CD14-positive monocyte (primary cell): ENCODE measurements at regions not wholly inside any gene's neighbourhood (a gene's known extent, or its start where the extent isn't known, plus 50 kb on each side); places are given as distances from the start of the nearest gene placed in this dataset.
"Not testable (repeated sequence)": the region's sequence is repeated elsewhere in the genome, so short reads cannot be mapped to it uniquely, and the experiment has no call there.

Experiments
- DNase-seq, 3 donors: peaks; one replicate each; pipeline ENCODE4 v3.0.0-alpha.2; 2011 to 2022
- H2AFZ ChIP-seq: 2 replicates; pipeline ENCODE4 v1.6.0; 2012; ENCODE audit warnings: mild to moderate bottlenecking, low read depth, low read length, inconsistent platforms; ENCODE audit not compliant: insufficient read depth, poor library complexity, severe bottlenecking
- H3K27ac ChIP-seq, 2 donors: 1 replicate in 1 of 2; 2 replicates in 1 of 2; pipeline ENCODE4 v1.5.1; 2012 to 2013; ENCODE audit warnings: low read length in 2 of 2, control low read depth in 1 of 2, inconsistent platforms in 1 of 2, low read depth in 1 of 2, mild to moderate bottlenecking in 1 of 2
- H3K27me3 ChIP-seq, 2 donors: one replicate each; pipeline versions ENCODE4 v1.6.0 to v1.6.1; 2011 to 2013; ENCODE audit warnings: low read length in 2 of 2; ENCODE audit not compliant: control insufficient read depth in 2 of 2, insufficient read depth in 2 of 2
- H3K36me3 ChIP-seq, 2 donors: replicated peaks in 1 of 2; 1 replicate in 1 of 2; 2 replicates in 1 of 2; pipeline versions ENCODE4 v1.5.1 to v1.6.1; 2012 to 2013; ENCODE audit warnings: low read length in 2 of 2, control low read depth in 1 of 2, inconsistent platforms in 1 of 2, mild to moderate bottlenecking in 1 of 2; ENCODE audit not compliant: insufficient read depth in 2 of 2, control insufficient read depth in 1 of 2
- H3K4me1 ChIP-seq, 2 donors: 1 replicate in 1 of 2; 2 replicates in 1 of 2; pipeline versions ENCODE4 v1.5.1 to v1.6.1; 2012 to 2013; ENCODE audit warnings: low read length in 2 of 2, control low read depth in 1 of 2, inconsistent platforms in 1 of 2, mild to moderate bottlenecking in 1 of 2, moderate library complexity in 1 of 2; ENCODE audit not compliant: insufficient read depth in 2 of 2, control insufficient read depth in 1 of 2
- H3K4me2 ChIP-seq: replicated peaks from 2 replicates; pipeline ENCODE3; 2012; ENCODE audit warnings: low read length, moderate library complexity, mild to moderate bottlenecking; ENCODE audit not compliant: poor library complexity, severe bottlenecking; ENCODE audit errors: extremely low read depth
- H3K4me3 ChIP-seq, 3 experiments: fragments of 200-600 bp in 1 of 3; sonication (generic) in 1 of 3; replicated peaks in 1 of 3; 1 replicate in 2 of 3; 2 replicates in 1 of 3; pipeline ENCODE4 v1.5.1; 2011 to 2013; ENCODE audit warnings: low read length in 3 of 3, mild to moderate bottlenecking in 3 of 3, control low read depth in 2 of 3, low read depth in 2 of 3, inconsistent platforms in 1 of 3, moderate library complexity in 1 of 3
- H3K79me2 ChIP-seq: 2 replicates; pipeline ENCODE4 v1.6.0; 2012; ENCODE audit warnings: mild to moderate bottlenecking, control low read depth, inconsistent platforms, low read length, moderate library complexity; ENCODE audit not compliant: insufficient read depth
- H3K9ac ChIP-seq: 2 replicates; pipeline ENCODE4 v1.6.0; 2017; ENCODE audit warnings: low read length, mild to moderate bottlenecking; ENCODE audit not compliant: insufficient read depth, poor library complexity, severe bottlenecking
- H3K9me3 ChIP-seq, 2 donors: replicated peaks in 1 of 2; 1 replicate in 1 of 2; 2 replicates in 1 of 2; pipeline versions ENCODE4 v1.5.1 to v1.6.1; 2012 to 2013; ENCODE audit warnings: low read length in 2 of 2, control low read depth in 1 of 2; ENCODE audit not compliant: control insufficient read depth in 1 of 2, insufficient read depth in 1 of 2
- H4K20me1 ChIP-seq: 2 replicates; pipeline ENCODE4 v1.6.0; 2012; ENCODE audit warnings: mild to moderate bottlenecking, low read length, control low read depth, moderate library complexity; ENCODE audit not compliant: insufficient read depth
- H3K27ac Mint-ChIP-seq, 7 donors: one replicate each; pipeline ENCODE4 v1.8.0; 2020; ENCODE audit warnings: mild to moderate bottlenecking in 7 of 7, mixed read lengths in 7 of 7, moderate library complexity in 6 of 7, inconsistent platforms in 2 of 7
- H3K27me3 Mint-ChIP-seq, 3 donors: one replicate each; pipeline ENCODE4 v1.8.0; 2021 to 2022; ENCODE audit warnings: low read depth in 3 of 3, mild to moderate bottlenecking in 3 of 3, mixed read lengths in 3 of 3, moderate library complexity in 3 of 3, inconsistent platforms in 1 of 3
- H3K36me3 Mint-ChIP-seq, 2 donors: one replicate each; pipeline ENCODE4 v1.8.0; 2020; ENCODE audit warnings: mixed read lengths in 2 of 2, inconsistent platforms in 1 of 2, mild to moderate bottlenecking in 1 of 2
- H3K4me1 Mint-ChIP-seq: one replicate; pipeline ENCODE4 v1.8.0; 2020; ENCODE audit warnings: mild to moderate bottlenecking, mixed read lengths
- H3K4me3 Mint-ChIP-seq, 2 donors: one replicate each; pipeline ENCODE4 v1.8.0; 2020; ENCODE audit warnings: mild to moderate bottlenecking in 2 of 2, mixed read lengths in 2 of 2, moderate library complexity in 1 of 2
- H3K9me3 Mint-ChIP-seq, 7 donors: one replicate each; pipeline ENCODE4 v1.8.0; 2020 to 2022; ENCODE audit warnings: mixed read lengths in 7 of 7, mild to moderate bottlenecking in 6 of 7, moderate library complexity in 6 of 7, inconsistent platforms in 2 of 7
- WGBS: methylation state at CpG from one replicate; pipeline ENCODE4 v1.1.5; 2013; ENCODE audit warnings: missing lambda C conversion rate; ENCODE audit not compliant: insufficient coverage; 5-methylcytosine and 5-hydroxymethylcytosine counted together
- intact Hi-C, 2 donors: fragments of 100-400 bp; cut with micrococcal nuclease; formaldehyde crosslinking; loops; one replicate each; pipeline versions ENCODE4 v1.15.0 to v1.15.1; 2023

- H3K4me3 Mint-ChIP-seq, DNase-seq, H3K79me2 ChIP-seq, H2AFZ ChIP-seq, H3K9me3 ChIP-seq, H3K4me3 ChIP-seq, H3K9me3 Mint-ChIP-seq, intact Hi-C loops, H3K27me3 ChIP-seq, H3K4me2 ChIP-seq, H3K27me3 Mint-ChIP-seq, H3K9ac ChIP-seq: not testable (repeated sequence)
- Mint-ChIP-seq H3K4me1 (peaks cover 31% of the 10 kb centered on the region), H3K27ac (peak overlapping the region in 5 of 7 donors; percentile 22 to 76 (median 43)), H3K36me3 (peaks cover 32 to 70% of the 10 kb centered on the region in 2 donors)
- Histone ChIP-seq H3K4me1 (peaks cover 24 to 29% of the 10 kb centered on the region in 2 donors), H3K36me3 (peaks cover 13 to 45% of the 10 kb centered on the region in 2 donors), H3K27ac (peak overlapping the region in 1 of 2 donors; percentile 5), H4K20me1 (peaks cover 35% of the 10 kb centered on the region)
- WGBS: 100% methylated on average over 1 of the region's 4 CpGs
These were observed 125.2 kb downstream of the LRRC37A3 start for GRCh38 chr17:64794113-64794512.

GRCh38 chr17:64792793-64793575 lies 126.3 kb downstream of the LRRC37A3 start:
- H3K9me3 Mint-ChIP-seq: not testable (repeated sequence)

GRCh38 chr17:64792276-64792675 lies 127.0 kb downstream of the LRRC37A3 start:
- peaks cover 25% of the 10 kb centered on the region for H4K20me1 ChIP-seq
- H3K36me3 Mint-ChIP-seq: peaks cover 42 to 77% of the 10 kb centered on the region in 2 donors
- H3K79me2 ChIP-seq, H3K27me3 Mint-ChIP-seq, H3K4me3 ChIP-seq, H3K9ac ChIP-seq, H3K4me3 Mint-ChIP-seq, H3K4me2 ChIP-seq, H3K27me3 ChIP-seq, H3K9me3 Mint-ChIP-seq, H3K27ac ChIP-seq, DNase-seq, H2AFZ ChIP-seq, intact Hi-C loops, H3K27ac Mint-ChIP-seq, H3K9me3 ChIP-seq: not testable (repeated sequence)
- H3K4me1 ChIP-seq: peaks cover 24 to 29% of the 10 kb centered on the region in 2 donors
- H3K4me1 Mint-ChIP-seq: peaks cover 28% of the 10 kb centered on the region
- 85% methylated on average over 8 of the region's 12 CpGs for WGBS
- H3K36me3 ChIP-seq: peaks cover 26 to 53% of the 10 kb centered on the region in 2 donors

More at GRCh38 chr17:64792793-64793575, 126.3 kb downstream of the LRRC37A3 start:
- H3K36me3 Mint-ChIP-seq: peaks cover 35 to 75% of the 10 kb centered on the region in 2 donors
- H3K4me3 ChIP-seq, intact Hi-C loops, H3K27me3 Mint-ChIP-seq, H3K79me2 ChIP-seq, H3K9me3 ChIP-seq, H3K9ac ChIP-seq, H3K27me3 ChIP-seq, H2AFZ ChIP-seq, H3K4me2 ChIP-seq: not testable (repeated sequence)
- peaks cover 24 to 29% of the 10 kb centered on the region in 2 donors for H3K4me1 ChIP-seq
- H3K4me3 Mint-ChIP-seq: peak overlapping the region in 1 of 2 donors; percentile 30
- H3K27ac Mint-ChIP-seq: peak overlapping the region in 6 of 7 donors; percentile 33 to 82 (median 60)
- peaks cover 28% of the 10 kb centered on the region for H3K4me1 Mint-ChIP-seq
- peak in 2 of 3 donors; percentile 58 to 60 for DNase-seq
- H3K36me3 ChIP-seq: peaks cover 23 to 51% of the 10 kb centered on the region in 2 donors
- peaks cover 30% of the 10 kb centered on the region for H4K20me1 ChIP-seq
- WGBS: 0% methylated on average over 1 of the region's 12 CpGs
- peak overlapping the region in 1 of 2 donors; percentile 32 for H3K27ac ChIP-seq

- Mint-ChIP-seq H3K36me3 (peaks cover 45 to 79% of the 10 kb centered on the region in 2 donors), H3K27ac (peak overlapping the region in 1 of 7 donors; percentile 52), H3K4me1 (peaks cover 28% of the 10 kb centered on the region)
- H3K9me3 ChIP-seq, H2AFZ ChIP-seq, intact Hi-C loops, H3K4me2 ChIP-seq, H3K27ac ChIP-seq, H3K4me3 Mint-ChIP-seq, DNase-seq, H3K9me3 Mint-ChIP-seq, H3K27me3 ChIP-seq, H3K79me2 ChIP-seq, H3K9ac ChIP-seq, H3K27me3 Mint-ChIP-seq, H3K4me3 ChIP-seq: not testable (repeated sequence)
- peaks cover 32 to 54% of the 10 kb centered on the region in 2 donors for H3K36me3 ChIP-seq
- WGBS: 92% methylated on average over 2 of the region's 5 CpGs
- peaks cover 25% of the 10 kb centered on the region for H4K20me1 ChIP-seq
- H3K4me1 ChIP-seq: peaks cover 24 to 29% of the 10 kb centered on the region in 2 donors
These were observed 127.6 kb downstream of the LRRC37A3 start for GRCh38 chr17:64791691-64792090.
